ENCODE measurements at regions not wholly inside any gene's neighbourhood (a gene's known extent, or its start where the extent isn't known, plus 50 kb on each side); places are given as distances from the start of the nearest gene placed in this dataset.

DNA sequence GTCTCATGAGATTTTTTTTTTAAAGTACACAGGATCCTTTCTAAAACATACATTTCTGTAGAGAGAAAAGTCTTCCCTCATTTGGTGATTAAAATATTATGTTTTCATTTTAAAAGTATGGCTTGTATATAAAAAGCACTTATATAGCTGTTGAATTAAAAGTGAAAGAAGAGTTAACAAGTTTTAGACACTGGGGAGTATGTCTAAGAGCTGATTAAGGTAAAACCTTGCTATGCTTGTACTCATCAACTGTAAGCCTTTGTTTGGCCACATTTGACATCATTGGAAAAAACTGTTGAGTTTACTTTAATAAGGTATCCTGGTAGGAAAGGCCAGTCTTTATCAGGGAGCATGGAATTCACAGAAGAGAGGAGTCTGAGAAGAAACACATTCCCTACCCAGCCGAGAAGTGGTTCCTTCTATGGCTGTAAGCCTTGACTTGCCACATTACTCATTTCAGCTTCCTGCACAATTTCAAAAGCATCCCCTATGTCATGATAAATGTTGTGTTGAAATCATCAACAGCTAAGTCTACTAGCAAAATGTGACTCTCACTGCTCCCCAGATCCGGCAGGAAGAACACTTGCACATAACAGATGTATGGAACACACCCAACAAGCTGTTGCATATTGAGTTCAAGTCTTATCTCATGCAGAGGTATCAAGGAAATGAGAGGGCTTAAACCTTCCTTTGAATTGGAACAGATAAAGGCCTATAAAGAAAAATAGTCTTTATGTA is 171.8 kb upstream of the CDK1 start:
- TF ChIP-seq, protein P1, sequence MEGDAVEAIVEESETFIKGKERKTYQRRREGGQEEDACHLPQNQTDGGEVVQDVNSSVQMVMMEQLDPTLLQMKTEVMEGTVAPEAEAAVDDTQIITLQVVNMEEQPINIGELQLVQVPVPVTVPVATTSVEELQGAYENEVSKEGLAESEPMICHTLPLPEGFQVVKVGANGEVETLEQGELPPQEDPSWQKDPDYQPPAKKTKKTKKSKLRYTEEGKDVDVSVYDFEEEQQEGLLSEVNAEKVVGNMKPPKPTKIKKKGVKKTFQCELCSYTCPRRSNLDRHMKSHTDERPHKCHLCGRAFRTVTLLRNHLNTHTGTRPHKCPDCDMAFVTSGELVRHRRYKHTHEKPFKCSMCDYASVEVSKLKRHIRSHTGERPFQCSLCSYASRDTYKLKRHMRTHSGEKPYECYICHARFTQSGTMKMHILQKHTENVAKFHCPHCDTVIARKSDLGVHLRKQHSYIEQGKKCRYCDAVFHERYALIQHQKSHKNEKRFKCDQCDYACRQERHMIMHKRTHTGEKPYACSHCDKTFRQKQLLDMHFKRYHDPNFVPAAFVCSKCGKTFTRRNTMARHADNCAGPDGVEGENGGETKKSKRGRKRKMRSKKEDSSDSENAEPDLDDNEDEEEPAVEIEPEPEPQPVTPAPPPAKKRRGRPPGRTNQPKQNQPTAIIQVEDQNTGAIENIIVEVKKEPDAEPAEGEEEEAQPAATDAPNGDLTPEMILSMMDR (optimal IDR thresholded peaks at IDR 0.05 in 1 of 3, IDR thresholded peaks at IDR 0.05 in 1 of 3, conservative IDR thresholded peaks at IDR 0.05 in 1 of 3; ENCODE audit: extremely low read depth in 1 of 3, insufficient read depth in 2 of 3, low read length in 3 of 3), result no peak
- TF ChIP-seq EZH2 (IDR thresholded peaks at IDR 0.05; ENCODE audit: low read length), result no peak
